HG03457 (cell line): ENCODE measurements at regions not wholly inside any gene's neighbourhood (a gene's known extent, or its start where the extent isn't known, plus 50 kb on each side); places are given as distances from the start of the nearest gene placed in this dataset.

Source experiments
- ATAC-seq: cut with Tn5 transposase; IDR thresholded peaks from one replicate; pipeline ENCODE4 v1.9.1; 2021; ENCODE audit warnings: moderate number of reproducible peaks; ENCODE audit not compliant: unreplicated experiment

- no peak for ATAC-seq
Measured at GRCh38 chr22:48333323-48333763, 1494.3 kb downstream of the BRD1 start.

- no peak for ATAC-seq
Measured at GRCh38 chr22:48332438-48333322, 1495.0 kb downstream of the BRD1 start.

GRCh38 chr22:48331691-48332220, 1495.9 kb downstream of the BRD1 start:
- ATAC-seq = no peak

- no peak for ATAC-seq
Measured at GRCh38 chr22:48331266-48331665, 1496.4 kb downstream of the BRD1 start.

GRCh38 chr22:48327721-48328120, 1500.0 kb downstream of the BRD1 start:
- no peak for ATAC-seq

- ATAC-seq = no peak
Measured at GRCh38 chr22:48323746-48324145, 1503.9 kb downstream of the BRD1 start.

GRCh38 chr22:48322907-48323306, 1504.8 kb downstream of the BRD1 start:
- no peak for ATAC-seq

GRCh38 chr22:48321986-48322545, 1505.6 kb downstream of the BRD1 start:
- no peak for ATAC-seq

- ATAC-seq = no peak
Measured at GRCh38 chr22:48320683-48321451, 1506.8 kb downstream of the BRD1 start.

- ATAC-seq = no peak
Measured at GRCh38 chr22:48320048-48320682, 1507.5 kb downstream of the BRD1 start.

- ATAC-seq = no peak
Measured at GRCh38 chr22:48319321-48320047, 1508.2 kb downstream of the BRD1 start.

- ATAC-seq = no peak
Measured at GRCh38 chr22:48318575-48319320, 1508.9 kb downstream of the BRD1 start.

GRCh38 chr22:48318173-48318572, 1509.5 kb downstream of the BRD1 start:
- ATAC-seq = no peak

GRCh38 chr22:48316257-48317250, 1511.1 kb downstream of the BRD1 start:
- ATAC-seq = no peak

GRCh38 chr22:48315439-48316256, 1512.0 kb downstream of the BRD1 start:
- no peak for ATAC-seq

GRCh38 chr22:48314073-48314472, 1513.6 kb downstream of the BRD1 start:
- no peak for ATAC-seq

- no peak for ATAC-seq
Measured at GRCh38 chr22:48313175-48313830, 1514.4 kb downstream of the BRD1 start.
